HG03159 (cell line): ENCODE measurements at regions not wholly inside any gene's neighbourhood (a gene's known extent, or its start where the extent isn't known, plus 50 kb on each side); places are given as distances from the start of the nearest gene placed in this dataset.
"Not testable (repeated sequence)": the region's sequence is repeated elsewhere in the genome, so short reads cannot be mapped to it uniquely, and the experiment has no call there.

Source experiments
- ATAC-seq: cut with Tn5 transposase; IDR thresholded peaks from one replicate; pipeline ENCODE4 v1.9.1; 2021; ENCODE audit warnings: mild to moderate bottlenecking, moderate library complexity; ENCODE audit not compliant: unreplicated experiment

DNA sequence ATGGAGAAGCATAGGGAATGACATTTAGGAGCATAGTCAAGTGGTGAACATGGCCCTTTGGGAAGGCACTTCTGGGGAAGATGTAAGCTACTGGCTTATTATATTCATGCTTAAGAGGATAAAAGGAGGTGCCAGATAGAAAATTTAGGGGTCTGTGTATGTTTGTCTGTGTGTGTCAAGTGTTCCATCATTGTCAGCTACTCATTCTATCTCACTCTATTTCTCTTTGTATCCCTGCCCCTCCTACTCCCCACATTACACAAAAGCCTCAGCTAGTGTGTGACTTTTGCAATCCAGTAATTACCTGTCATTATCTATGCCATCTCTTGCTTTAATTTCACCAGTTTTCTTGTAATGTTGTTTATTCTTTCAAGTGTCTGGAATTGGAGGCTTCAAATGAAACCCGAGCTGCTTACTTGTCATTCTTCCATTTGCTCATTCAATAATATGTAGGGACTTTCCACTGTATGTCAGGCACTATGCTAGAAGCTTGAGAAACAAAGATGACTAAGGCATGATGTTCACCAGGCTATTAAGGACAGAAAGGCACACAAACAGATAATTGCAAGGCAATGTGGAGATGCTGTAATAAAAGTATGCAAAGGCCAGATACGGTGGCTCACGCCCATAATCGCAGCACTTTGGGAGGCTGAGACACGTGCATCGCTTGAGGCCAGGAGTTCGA is 229.8 kb upstream of the TEX13C start:
- no peak for ATAC-seq

DNA sequence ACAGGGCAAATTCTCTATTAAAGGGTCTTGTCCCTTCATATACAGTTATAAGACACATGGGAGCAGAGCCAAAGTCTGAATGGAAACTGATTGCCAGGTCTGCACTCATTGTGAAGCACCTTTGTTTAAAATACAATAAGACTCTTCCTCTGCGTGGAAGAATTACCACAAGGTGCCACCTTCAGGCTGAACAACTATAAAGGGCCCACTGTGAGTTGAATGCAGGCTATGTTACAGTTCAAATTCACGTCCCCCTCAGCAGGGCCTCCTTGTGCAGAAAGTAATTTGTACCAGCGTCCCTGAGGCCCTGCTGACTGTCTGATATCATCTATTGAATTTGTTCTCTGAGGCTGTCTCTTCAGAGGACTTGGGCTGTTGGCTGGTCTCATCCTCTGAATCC is 225.8 kb upstream of the TEX13C start:
- no peak for ATAC-seq

DNA sequence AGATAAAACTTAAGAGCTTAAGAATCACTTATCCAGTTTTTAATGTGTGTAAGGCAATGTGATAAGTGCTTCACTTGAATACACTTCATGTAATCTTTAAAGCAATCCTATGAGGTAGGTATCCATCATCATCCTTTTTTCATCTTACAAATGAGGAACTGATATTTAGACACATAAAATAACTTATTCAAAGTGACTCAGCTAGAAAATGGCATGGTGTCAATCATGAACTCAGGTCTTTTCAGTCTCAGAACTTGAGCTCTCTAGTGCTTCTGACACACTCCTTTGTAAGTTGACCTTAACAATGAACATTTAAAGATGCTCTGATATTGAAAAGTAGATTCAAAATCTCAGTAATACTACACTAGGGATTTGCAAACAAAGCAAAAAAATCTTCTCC is 224.8 kb upstream of the TEX13C start:
- ATAC-seq: no peak

DNA sequence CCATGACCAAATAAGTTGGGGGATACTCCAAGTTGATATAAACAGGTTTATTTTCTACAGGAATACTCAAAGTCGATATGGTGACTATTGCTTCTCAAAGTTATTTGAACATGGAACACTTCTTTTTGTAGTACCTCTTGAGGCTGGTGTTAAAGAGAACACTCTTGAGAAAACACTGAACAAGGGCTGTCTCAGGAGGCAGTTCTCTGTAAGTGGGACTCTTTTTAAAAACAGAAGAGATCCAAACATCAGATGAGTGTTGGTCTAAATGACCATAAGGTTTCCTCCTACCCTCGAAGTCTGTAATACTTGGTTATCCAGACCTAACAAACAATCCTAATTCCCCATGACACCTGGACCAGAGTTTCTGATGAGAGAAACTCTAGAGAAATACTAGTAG is 223.2 kb upstream of the TEX13C start:
- no peak for ATAC-seq

DNA sequence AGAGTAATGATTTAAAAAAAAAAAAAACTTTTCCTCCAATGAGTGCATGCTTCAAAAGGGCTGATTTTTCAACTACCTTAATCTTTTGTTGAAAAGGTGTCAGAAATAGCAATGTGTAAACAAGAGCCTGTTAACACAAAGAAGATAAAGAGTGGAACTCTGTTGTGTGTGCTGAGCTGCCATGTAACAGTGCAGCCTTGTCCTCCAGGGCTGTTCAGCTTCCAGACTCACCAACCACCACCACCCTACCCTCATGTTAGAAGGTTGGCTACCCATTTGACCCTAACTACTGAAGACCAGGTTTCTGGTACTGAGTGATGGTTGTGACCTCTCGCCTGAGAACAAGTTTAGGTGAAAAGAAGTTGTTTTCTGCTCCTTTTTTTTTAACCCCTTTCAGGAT is 222.8 kb upstream of the TEX13C start:
- no peak for ATAC-seq

DNA sequence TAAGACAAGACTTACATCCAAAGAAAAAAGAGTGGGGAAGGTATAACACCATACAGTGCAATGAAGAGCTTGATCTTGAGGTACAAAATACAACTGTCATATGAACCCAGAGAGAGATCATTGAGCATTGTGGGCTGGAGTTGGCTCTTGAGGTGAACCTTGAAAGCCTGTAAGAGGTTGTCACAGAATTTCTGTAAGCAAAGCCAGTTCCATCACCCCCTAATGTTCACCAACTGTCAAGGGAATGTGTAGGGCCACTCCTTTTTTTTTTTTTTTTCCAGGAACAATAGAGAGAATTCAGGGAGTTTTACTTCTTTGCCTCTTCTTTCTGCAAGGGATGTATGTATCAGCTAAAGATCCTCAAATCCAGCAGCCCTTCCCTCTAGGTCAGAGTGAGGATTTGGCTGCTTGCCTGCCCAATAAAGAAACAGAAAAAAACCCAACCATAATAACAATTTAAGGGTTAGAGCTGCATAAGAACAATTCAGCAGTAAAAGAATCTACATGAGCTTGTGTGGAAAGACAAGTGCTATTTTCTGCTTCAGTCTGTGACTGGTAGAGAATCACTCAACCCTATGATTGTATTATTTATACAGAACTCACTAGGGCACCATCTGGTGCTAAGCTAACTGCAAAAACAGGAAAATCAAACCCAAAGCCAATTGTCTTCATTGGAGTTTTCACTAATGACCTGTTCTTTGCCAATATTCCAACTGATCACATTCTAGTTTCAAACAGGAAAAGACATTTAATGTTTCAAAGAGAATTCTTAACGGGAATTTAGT is 217.5 kb upstream of the TEX13C start:
- ATAC-seq: no peak

DNA sequence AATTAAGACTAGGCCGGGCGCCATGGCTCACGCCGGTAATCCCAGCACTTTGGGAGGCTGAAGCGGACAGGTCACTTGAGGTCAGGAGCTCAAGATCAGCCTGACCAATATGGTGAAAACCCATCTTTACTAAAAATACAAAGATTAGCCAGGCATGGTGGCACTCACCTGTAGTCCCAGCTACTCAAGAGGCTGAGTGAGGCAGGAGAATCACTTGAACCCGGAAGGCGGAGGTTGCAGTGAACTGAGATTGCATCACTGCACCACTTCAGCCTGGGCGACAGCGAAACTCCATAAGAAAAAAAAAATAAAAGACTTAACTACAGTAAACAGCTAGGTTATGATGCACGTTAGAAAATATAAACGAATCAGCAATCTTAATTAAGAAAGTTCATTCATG is 216.0 kb upstream of the TEX13C start:
- ATAC-seq: no peak

DNA sequence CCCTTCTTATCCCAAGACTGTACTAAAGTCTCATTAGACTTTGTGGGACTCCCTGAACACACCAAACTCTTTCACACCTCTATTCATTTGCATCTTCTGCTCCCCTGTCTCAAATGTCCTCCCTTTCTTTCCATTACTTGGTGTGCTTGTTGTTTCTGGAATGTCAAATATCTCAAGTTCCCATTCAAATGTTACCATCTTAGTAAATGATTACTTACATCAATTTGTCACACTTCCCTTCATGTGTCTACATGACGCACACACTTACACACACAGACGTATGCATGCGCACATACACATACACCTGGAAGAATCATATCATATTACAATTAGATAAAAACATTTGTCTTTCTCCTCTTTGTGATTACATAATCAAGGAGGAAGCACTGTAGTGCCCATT is 210.8 kb upstream of the TEX13C start:
- ATAC-seq: no peak

DNA sequence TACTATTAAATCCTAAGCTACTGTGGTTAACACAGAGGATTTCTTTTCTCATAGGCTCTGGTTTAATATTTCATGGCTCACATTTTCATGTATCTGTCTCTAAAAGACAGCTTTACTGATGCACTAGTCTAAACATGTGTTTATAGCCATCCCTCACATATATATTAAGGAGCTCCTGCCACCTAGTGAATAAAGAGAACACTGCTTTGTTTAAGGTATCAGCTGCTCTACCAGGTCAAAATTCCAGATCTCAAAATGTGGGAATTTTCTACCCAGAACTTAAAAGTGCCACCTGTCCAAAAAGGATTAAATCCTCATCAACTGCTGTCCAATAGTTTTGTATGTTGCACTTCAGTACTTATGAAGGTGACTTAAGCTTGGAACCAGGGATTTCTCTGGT is 188.5 kb upstream of the TEX13C start:
- peak; percentile 45 for ATAC-seq

DNA sequence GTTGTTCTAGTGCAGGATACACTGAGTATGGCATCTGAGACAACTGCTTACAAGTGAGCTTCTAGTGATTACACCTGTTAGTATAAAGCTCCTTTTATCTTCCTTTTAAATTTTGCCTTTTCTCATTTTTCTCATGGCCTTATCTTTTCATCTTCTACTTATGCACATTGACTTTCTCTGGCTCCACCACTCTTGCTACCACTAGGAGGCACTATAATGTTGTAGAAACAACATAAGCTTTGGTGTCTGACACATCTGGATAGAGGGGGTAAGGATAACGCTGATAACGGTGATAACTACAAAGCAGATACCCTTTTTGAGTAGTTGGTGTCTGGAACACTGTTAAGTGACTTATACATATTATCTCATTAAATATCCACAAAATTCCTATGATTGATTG is 187.4 kb upstream of the TEX13C start:
- peak; percentile 74 for ATAC-seq

DNA sequence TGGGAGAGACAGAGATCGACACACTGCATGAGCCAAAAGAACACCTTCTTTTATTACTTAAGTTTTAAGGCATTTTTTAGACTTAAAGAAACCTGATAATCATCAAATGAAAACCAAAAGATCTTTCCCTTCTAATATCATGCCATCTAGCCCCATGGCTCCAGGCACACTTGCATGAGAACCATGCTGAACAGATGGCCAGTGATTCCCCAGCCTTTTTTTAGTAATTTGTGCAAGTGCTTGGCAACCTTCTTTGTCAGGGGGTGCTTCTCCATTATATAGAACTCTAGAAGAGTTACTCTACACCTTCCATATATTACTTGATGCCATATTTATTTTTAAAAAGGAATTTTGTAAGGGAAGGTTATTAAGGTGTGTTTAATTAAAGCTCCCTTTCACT is 182.2 kb upstream of the TEX13C start:
- no peak for ATAC-seq

DNA sequence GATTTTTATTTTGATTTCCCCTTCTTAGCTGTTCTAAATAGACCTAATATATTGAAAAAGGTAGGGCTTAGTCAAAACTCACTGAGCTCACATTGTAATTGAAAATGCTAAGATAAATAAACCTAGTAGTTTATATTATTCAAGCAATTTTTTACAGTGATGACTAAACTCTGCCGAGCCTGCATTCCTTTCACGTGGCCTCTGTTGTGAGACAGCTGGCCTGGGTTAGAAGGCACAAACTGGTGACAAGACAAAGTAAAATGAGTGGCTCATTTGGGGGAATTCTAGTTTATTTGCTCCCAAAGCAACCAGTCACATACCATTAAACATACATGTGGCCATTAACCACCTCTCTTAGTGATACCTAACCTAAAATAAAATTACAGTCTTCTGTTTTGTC is 169.4 kb upstream of the TEX13C start:
- no peak for ATAC-seq

DNA sequence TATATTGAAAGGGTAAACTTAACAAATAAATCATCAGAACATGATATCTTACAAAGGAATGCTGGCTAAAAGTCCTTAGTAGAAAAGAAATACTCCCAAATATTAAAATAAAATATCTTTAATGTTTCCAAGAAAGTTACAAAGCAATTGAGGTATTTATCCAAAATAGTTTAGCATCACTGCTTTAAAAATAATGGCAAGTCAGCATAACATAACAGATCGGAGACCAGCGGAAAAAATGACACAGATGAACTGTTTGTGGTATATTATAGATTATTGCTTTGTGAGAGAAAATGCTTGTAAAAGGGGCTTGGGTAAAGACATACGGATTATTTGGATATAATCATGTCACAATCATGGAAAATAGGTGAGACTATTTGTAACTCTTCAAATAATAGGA is 168.5 kb upstream of the TEX13C start:
- ATAC-seq: no peak

DNA sequence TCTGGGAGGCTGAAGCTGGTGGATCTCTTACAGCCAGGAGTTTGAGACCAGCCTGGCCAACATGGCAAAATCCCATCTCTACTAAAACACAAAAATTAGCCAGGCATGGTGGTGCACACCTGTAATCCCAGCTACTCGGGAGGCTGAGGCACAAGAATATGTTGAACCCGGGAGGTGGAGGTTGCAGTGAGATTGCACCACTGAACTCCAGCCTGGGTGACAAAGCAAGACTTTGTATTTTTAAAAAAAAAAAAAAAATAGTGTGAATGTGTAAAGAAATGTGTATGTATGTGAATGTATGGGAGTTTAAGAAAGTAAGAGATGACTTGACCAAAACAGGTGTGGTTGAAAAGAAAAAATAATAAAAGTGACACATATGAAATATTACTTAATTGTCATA is 167.7 kb upstream of the TEX13C start:
- ATAC-seq: no peak

DNA sequence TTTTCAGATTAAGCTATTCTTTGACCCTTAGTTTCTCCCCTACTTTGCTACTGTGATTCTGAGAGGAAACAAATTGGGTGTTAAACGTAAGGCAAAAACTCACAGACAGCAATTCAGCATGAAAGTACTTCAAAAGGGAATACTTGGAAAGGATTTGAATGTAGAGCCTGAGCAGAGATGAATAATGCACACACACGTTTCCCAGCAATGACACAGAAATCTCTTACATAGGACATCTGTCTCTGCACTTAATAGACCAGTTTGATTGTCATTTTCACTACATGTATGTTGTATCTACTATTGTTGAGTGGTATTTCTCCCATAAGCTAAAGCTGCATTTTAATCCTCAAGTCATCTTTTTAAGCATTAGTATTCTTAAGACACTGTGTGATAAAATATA is 166.1 kb upstream of the TEX13C start:
- no peak for ATAC-seq

DNA sequence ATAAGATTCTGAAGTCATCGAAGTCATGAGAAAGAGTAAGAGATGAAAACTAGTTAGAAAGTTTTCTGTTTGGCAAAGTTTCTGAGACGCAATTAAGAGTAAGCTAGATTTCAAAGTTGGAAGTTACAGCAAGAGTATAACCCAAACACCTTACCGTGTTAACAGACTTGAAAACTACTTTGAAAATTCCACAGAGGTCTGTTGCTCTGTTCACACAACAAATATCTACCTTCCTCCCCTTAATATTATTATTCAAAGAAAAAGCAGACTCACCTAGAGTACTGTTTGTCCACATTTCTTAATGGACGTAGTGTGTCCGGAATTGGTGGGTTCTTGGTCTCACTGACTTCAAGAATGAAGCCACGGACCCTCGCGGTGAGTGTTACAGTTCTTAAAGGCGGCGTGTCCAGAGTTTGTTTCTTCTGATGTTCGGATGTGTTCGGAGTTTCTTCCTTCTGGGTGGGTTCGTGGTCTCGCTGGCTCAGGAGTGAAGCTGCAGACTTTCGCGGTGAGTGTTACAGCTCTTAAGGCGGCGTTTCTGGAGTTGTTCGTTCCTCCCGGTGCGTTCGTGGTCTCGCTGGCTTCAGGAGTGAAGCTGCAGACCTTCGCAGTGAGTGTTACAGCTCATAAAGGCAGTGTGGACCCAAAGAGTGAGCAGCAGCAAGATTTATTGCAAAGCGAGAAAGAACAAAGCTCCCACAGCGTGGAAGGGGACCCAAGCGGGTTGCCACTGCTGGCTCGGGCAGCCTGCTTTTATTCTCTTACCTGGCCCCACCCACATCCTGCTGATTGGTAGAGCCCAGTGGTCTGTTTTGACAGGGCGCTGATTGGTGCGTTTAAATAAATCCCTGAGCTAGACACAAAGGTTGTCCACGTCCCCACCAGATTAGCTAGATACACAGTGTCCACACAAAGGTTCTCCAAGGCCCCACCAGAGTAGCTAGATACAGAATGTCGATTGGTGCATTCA is 165.1 kb upstream of the TEX13C start:
- ATAC-seq: not testable (repeated sequence)

DNA sequence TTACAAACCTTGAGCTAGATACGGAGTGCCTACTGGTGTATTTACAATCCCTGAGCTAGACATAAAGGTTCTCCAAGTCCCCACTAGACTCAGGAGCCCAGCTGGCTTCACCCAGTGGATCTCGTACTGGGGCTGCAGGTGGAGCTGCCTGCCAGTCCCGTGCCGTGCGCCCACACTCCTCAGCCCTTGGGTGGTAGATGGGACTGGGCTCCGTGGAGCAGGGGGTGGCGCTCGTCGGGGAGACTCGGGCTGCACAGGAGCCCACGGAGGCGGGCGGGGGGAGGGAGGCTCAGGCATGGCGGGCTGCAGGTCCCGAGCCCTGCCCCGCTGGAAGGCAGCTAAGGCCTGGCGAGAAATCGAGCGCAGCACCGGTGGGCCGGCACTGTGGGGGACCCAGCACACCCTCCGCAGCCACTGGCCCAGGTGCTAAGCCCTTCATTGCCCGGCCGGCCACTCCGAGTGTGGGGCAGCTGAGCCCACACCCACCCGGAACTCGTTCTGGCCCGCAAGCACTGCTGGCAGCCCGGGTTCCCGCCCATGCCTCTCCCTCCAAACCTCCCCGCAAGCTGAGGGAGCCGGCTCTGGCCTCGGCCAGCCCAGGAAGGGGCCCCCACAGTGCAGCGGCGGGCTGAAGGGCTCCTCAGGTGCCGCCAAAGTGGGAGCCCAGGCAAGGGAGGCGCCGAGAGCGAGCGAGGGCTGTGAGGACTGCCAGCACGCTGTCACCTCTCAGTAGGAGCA is 164.2 kb upstream of the TEX13C start:
- ATAC-seq: not testable (repeated sequence)

DNA sequence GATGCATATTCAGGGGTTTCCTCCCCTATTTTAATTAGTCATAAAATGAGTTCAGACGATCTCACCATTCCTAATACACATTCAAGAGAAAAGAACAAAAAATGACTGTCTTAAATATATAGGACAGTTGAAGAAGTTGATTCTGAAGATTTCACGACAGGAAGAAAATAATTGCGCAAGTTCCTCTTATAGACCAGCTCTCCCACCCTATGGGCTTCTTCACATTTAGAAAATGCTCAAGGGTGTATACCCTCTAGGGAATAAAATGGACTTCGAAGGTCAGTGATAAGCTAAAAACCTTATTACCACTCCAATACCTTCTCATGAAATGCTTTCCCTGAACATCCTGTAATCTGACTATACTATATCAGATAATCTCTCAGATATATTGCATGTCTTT is 149.2 kb upstream of the TEX13C start:
- no peak for ATAC-seq

DNA sequence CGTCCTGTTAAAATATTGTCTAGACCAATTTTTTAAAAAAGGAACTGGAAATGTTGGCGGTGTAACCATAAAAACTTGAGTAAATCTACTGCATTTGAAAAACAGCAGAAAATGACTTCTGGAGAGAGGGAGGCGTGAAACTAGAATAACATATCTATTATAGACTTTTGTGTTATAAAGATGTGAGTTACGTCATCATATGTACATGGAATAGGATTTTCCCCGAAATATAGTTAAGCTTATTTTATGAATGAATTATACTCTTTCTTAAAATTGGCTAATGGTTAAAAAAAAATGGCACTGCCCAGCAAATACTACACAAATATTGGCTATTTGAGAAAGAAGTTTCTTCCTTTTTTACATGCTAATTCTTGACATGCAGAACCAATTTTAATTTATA is 147.1 kb upstream of the TEX13C start:
- no peak for ATAC-seq

DNA sequence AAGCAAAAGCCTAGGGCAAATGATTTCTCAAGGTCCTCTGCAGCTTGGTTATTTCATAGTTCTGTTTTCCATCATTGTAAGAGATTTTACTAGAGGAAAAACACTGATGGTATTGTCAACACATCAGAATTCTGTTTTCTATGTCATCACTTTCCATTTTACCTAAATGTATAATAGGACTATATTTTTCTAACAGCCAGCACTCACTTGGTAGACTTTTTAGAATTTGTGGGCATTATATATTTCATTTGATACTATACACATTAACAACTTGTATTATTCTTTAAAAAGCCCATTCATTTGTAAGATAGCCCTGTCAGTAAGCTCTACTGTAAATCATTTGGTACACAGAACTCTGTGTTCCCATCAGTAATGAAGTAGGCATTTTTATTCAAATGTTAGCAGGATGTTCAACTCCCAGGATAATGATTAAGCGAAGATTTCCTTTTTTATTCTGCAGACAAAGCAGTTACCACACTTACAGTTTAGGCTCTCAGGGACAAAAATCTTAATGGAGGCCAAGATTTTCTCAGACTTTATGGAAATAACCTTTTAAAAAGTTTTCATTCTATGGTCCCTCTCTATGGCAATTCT is 143.6 kb upstream of the TEX13C start:
- ATAC-seq: no peak
